Middle frontal gyrus (tissue), 1 donor: ENCODE measurements at regions not wholly inside any gene's neighbourhood (a gene's known extent, or its start where the extent isn't known, plus 50 kb on each side); places are given as distances from the start of the nearest gene placed in this dataset.
"Not testable (repeated sequence)": the region's sequence is repeated elsewhere in the genome, so short reads cannot be mapped to it uniquely, and the experiment has no call there.

Experiments used
- DNase-seq: peaks from one replicate; pipeline ENCODE4 v3.0.0-alpha.2; 2015; ENCODE audit warnings: low spot score; ENCODE audit errors: extremely low spot score

GRCh38 chr2:13813236-13813635 lies 819.3 kb upstream of the LRATD1 start:
- no peak for DNase-seq

DNA sequence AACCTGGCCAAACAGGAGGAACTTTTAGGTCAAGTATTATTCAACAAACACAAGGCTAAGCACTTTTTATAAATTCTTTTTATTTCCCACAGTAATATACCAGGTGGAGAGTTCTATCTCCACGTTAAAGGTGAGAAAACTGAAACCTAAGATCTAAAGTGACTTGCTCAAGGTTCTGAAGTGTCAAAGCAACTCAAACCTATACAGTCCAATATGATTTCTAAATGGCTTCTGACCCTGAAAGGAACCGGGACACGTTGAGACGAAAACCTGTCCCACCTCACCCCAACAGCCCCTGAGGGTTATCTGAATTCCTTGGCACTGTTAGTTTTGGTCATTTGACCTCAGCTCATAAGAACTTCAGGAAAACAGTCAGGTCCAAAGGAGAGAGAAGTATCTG lies 814.5 kb upstream of the LRATD1 start:
- DNase-seq = no peak

- no peak for DNase-seq
Observed at GRCh38 chr2:13819896-13820295, 812.6 kb upstream of the LRATD1 start.

GRCh38 chr2:13821255-13821880 lies 811.1 kb upstream of the LRATD1 start:
- DNase-seq = no peak

DNA sequence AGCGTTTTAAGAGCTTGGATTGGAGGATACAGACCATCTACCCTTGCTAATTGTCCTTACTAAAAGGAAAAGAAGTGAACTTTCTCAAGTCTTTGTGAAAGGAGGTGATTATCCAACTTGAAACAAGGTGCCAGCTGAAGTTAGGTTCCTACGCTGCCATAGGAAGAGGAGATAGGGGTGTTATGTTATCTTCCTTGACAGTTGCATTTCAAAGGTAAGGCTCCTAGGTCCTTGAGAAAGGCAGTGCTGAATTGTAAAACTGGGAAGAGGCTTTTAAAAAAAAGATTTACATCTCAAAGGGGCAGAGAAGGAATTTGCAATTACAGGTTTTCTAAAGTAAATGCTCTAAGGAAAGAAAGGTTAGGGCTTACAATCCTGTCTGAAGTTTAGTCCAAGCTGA lies 810.2 kb upstream of the LRATD1 start:
- DNase-seq = no peak

GRCh38 chr2:13826314-13826853 lies 806.1 kb upstream of the LRATD1 start:
- no peak for DNase-seq

GRCh38 chr2:13858626-13859025 lies 773.9 kb upstream of the LRATD1 start:
- DNase-seq = no peak

DNA sequence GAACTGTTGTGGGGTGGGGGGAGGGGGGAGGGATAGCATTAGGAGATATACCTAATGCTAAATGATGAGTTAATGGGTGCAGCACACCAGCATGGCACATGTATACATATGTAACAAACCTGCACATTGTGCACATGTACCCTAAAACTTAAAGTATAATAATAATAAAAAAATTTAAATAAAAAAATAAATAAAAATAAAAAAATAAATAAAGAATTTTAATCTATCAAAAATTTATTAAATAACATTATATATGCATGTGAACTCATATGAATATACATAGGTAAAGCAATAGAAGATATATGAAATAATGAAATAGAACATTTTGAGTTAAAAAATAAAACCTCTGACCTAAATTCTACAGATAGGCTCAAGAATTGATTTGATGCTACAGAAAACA lies 764.2 kb upstream of the LRATD1 start:
- DNase-seq = not testable (repeated sequence)

- DNase-seq = no peak
Observed at GRCh38 chr2:13876491-13877037, 756.0 kb upstream of the LRATD1 start.

- DNase-seq = no peak
Observed at GRCh38 chr2:13877571-13877970, 754.9 kb upstream of the LRATD1 start.

DNA sequence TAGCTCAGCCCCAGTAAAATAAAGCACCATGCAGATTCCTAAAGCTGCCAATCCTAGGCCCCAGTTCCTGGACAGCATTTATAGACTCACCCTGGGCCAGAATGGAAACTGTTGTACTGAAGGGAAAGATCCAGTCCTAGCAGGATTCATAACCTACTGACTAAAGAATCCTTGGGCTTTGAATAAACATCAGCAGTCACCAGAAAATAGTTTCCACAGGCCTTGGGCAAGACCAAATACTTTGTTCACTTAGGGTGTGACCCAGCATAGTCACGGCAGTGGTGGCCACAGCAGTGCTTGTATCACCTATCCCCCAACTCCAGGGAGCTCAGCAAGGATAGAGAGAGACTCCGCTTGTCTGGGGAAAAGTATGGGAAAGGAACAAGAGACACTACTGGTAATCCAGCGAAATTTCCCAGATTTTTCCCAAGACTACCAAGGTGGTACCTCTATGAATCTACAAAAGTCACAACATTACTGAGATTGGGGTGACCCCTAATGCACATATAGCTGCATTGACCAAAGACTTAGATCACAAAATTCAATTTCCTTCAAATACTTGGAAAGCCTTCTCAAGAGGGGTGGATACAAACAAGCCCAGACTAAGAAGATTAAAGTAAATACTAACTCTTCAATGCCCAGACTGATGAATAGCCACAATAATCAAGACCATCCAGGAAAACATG lies 748.1 kb upstream of the LRATD1 start:
- no peak for DNase-seq

- DNase-seq = no peak
Observed at GRCh38 chr2:13901526-13901925, 731.0 kb upstream of the LRATD1 start.

DNA sequence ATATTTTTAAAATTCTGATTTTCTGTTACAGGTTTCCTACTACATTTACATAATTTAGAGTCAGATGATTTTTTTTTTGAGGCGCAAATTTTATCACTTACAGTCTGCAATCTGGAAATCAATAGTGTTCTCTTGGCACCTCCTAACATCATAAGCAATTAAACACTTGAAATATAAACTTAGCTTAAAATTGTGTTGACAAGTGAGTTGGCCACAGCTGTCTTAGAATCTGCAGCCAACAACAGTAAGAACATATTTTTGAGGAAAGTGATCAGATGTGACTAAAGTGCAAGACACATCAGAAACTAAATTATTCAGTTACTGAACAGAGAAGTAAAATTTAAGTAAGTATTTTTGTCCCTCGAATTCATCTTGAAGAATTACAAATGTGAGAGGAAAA lies 726.7 kb upstream of the LRATD1 start:
- DNase-seq = no peak

GRCh38 chr2:13916066-13916465 lies 716.5 kb upstream of the LRATD1 start:
- no peak for DNase-seq

- DNase-seq = no peak
Observed at GRCh38 chr2:13917958-13918357, 714.6 kb upstream of the LRATD1 start.

DNA sequence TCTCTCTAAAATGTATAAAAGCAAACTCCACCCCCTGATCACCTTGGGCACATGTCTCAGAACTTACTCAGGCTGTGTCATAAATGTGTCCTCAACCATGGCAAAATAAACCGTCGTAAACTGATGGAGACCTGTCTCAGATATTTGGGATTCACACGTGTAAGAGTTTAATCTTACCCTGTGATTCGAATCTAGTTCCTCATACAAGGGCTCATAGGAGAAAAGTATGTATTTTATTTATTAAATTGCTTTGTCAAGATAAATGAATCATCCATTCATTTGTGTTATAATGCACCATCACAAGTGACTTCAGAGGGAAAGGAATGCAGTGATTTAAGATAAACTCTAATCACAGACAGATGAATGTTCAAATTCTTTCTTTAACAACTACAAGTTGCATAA lies 712.5 kb upstream of the LRATD1 start:
- DNase-seq = no peak

GRCh38 chr2:13921245-13921644 lies 711.3 kb upstream of the LRATD1 start:
- no peak for DNase-seq

- DNase-seq = no peak
Observed at GRCh38 chr2:13923823-13924222, 708.7 kb upstream of the LRATD1 start.

- no peak for DNase-seq
Observed at GRCh38 chr2:13942111-13942510, 690.4 kb upstream of the LRATD1 start.

DNA sequence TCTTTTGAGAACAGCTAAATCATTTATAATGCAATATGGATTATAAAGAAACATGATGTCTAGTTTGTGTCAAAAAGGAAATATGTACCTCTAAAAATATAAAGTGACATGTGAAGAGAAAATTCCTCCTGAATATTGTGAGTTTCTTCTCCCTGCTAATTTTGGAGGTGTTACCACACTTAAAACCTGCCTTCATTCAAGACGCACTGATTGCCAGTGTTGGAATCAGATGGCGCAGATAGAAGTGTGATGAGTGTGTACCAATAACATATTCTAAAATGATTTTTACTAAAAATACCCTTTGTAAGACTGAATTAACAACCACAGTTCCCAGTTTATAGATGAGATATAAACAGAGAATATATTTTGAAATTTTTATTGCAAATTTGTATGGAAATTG lies 681.8 kb upstream of the LRATD1 start:
- no peak for DNase-seq

- DNase-seq = no peak
Observed at GRCh38 chr2:13968811-13969210, 663.7 kb upstream of the LRATD1 start.

GRCh38 chr2:13986119-13986720 lies 646.3 kb upstream of the LRATD1 start:
- DNase-seq = no peak
